H9 (cell line): ENCODE measurements at regions not wholly inside any gene's neighbourhood (a gene's known extent, or its start where the extent isn't known, plus 50 kb on each side); places are given as distances from the start of the nearest gene placed in this dataset.

Experiments used
- DNase-seq: peaks from one replicate; pipeline ENCODE4 v3.0.0-alpha.2; 2017
- H2AFZ ChIP-seq: one replicate; pipeline ENCODE4 v1.6.1; 2013; ENCODE audit warnings: mild to moderate bottlenecking, low read length, control low read depth, moderate library complexity
- H2AK5ac ChIP-seq: 2 replicates; pipeline ENCODE4 v1.6.1; 2013; ENCODE audit warnings: low read length, control low read depth, mixed read lengths; ENCODE audit not compliant: insufficient read length
- H2BK120ac ChIP-seq: one replicate; pipeline ENCODE4 v1.6.1; 2013; ENCODE audit warnings: low read depth, mild to moderate bottlenecking, low read length, control low read depth, inconsistent platforms; ENCODE audit not compliant: poor library complexity, severe bottlenecking
- H2BK12ac ChIP-seq: 2 replicates; pipeline ENCODE4 v1.6.1; 2013; ENCODE audit warnings: low read length, control low read depth, mixed read lengths, low read depth; ENCODE audit not compliant: insufficient read length
- H2BK15ac ChIP-seq: 2 replicates; pipeline ENCODE4 v1.6.1; 2013; ENCODE audit warnings: low read depth, low read length, control low read depth
- H2BK20ac ChIP-seq: one replicate; pipeline ENCODE4 v1.6.1; 2013; ENCODE audit warnings: low read depth, mild to moderate bottlenecking, low read length, control low read depth, inconsistent platforms; ENCODE audit not compliant: poor library complexity, severe bottlenecking
- H2BK5ac ChIP-seq: 2 replicates; pipeline ENCODE4 v1.6.1; 2013; ENCODE audit warnings: low read length, control low read depth, mixed read lengths; ENCODE audit not compliant: insufficient read length
- H3K14ac ChIP-seq: 2 replicates; pipeline ENCODE4 v1.6.1; 2013; ENCODE audit warnings: low read length, control low read depth; ENCODE audit not compliant: insufficient read depth
- H3K18ac ChIP-seq: 2 replicates; pipeline ENCODE4 v1.6.1; 2013; ENCODE audit warnings: low read depth, mild to moderate bottlenecking, mixed read lengths, low read length, control low read depth; ENCODE audit not compliant: insufficient read length
- H3K23ac ChIP-seq: 2 replicates; pipeline ENCODE4 v1.6.1; 2013; ENCODE audit warnings: low read length, control low read depth, mixed read lengths, low read depth; ENCODE audit not compliant: insufficient read length
- H3K23me2 ChIP-seq: 2 replicates; pipeline ENCODE4 v1.6.1; 2013; ENCODE audit warnings: low read depth, mild to moderate bottlenecking, mixed read lengths, low read length, control low read depth; ENCODE audit not compliant: insufficient read length, poor library complexity, severe bottlenecking
- H3K27ac ChIP-seq: 2 replicates; pipeline ENCODE4 v1.5.1; 2013; ENCODE audit warnings: low read length, control low read depth, mixed read lengths, low read depth; ENCODE audit not compliant: insufficient read length
- H3K27me3 ChIP-seq: 2 replicates; pipeline ENCODE4 v1.6.1; 2013; ENCODE audit warnings: low read length, control low read depth, inconsistent platforms; ENCODE audit not compliant: insufficient read depth
- H3K4ac ChIP-seq: 2 replicates; pipeline ENCODE4 v1.6.1; 2013; ENCODE audit warnings: low read depth, mild to moderate bottlenecking, control low read depth, inconsistent platforms, low read length, moderate library complexity
- H3K4me1 ChIP-seq: 2 replicates; pipeline ENCODE4 v1.6.1; 2013; ENCODE audit warnings: low read length, control low read depth, inconsistent platforms; ENCODE audit not compliant: insufficient read depth
- H3K4me2 ChIP-seq: 2 replicates; pipeline ENCODE4 v1.6.1; 2013; ENCODE audit warnings: low read length, control low read depth, mixed read lengths; ENCODE audit not compliant: insufficient read length, insufficient read depth
- H3K56ac ChIP-seq: 2 replicates; pipeline ENCODE4 v1.6.1; 2013; ENCODE audit warnings: low read depth, mild to moderate bottlenecking, mixed read lengths, low read length, control low read depth; ENCODE audit not compliant: insufficient read length
- H3K79me1 ChIP-seq: 2 replicates; pipeline ENCODE4 v1.6.1; 2013; ENCODE audit warnings: low read depth, mild to moderate bottlenecking, moderate library complexity, low read length, control low read depth, inconsistent platforms; ENCODE audit not compliant: insufficient read depth, poor library complexity, severe bottlenecking
- H3K79me2 ChIP-seq: 2 replicates; pipeline ENCODE4 v1.6.1; 2013; ENCODE audit warnings: low read length, control low read depth, inconsistent platforms; ENCODE audit not compliant: insufficient read depth
- H3K9ac ChIP-seq: 2 replicates; pipeline ENCODE4 v1.6.1; 2013; ENCODE audit warnings: low read length, control low read depth, mixed read lengths; ENCODE audit not compliant: insufficient read length; ENCODE audit errors: extremely low read depth
- H3K9me3 ChIP-seq: one replicate; pipeline ENCODE4 v1.6.1; 2013; ENCODE audit warnings: low read depth, low read length, inconsistent platforms; ENCODE audit not compliant: control insufficient read depth
- H3T11ph ChIP-seq: one replicate; pipeline ENCODE4 v1.6.1; 2013; ENCODE audit warnings: mild to moderate bottlenecking, low read length, control low read depth, inconsistent platforms
- H4K20me1 ChIP-seq: one replicate; pipeline ENCODE4 v1.6.1; 2013; ENCODE audit not compliant: control insufficient read depth, insufficient read length, insufficient read depth
- H4K5ac ChIP-seq: 2 replicates; pipeline ENCODE4 v1.6.1; 2013; ENCODE audit warnings: low read depth, mild to moderate bottlenecking, mixed read lengths, low read length, control low read depth; ENCODE audit not compliant: insufficient read length
- H4K8ac ChIP-seq: replicated peaks from 2 replicates; pipeline ENCODE4 v1.6.1; 2013; ENCODE audit warnings: low read length, control low read depth, mixed read lengths, low read depth; ENCODE audit not compliant: insufficient read length
- H4K91ac ChIP-seq: 2 replicates; pipeline ENCODE4 v1.6.1; 2013; ENCODE audit warnings: low read depth, mild to moderate bottlenecking, moderate library complexity, mixed read lengths, low read length, control low read depth; ENCODE audit not compliant: insufficient read length
- H3K27ac Mint-ChIP-seq, 3 experiments: 2 replicates in 2 of 3; 3 replicates in 1 of 3; pipeline ENCODE4 v1.8.0; 2020 to 2021; ENCODE audit warnings: mixed read lengths in 3 of 3, mild to moderate bottlenecking in 1 of 3, moderate library complexity in 1 of 3
- H3K27me3 Mint-ChIP-seq: 2 replicates; pipeline ENCODE4 v1.8.0; 2021; ENCODE audit warnings: low read depth, mild to moderate bottlenecking, moderate library complexity, mixed read lengths
- H3K36me3 Mint-ChIP-seq, 3 experiments: 2 replicates in 2 of 3; 3 replicates in 1 of 3; pipeline ENCODE4 v1.8.0; 2020 to 2021; ENCODE audit warnings: low read depth in 3 of 3, mixed read lengths in 3 of 3; ENCODE audit not compliant: insufficient read depth in 1 of 3
- H3K4me1 Mint-ChIP-seq, 2 experiments: 2 replicates each; pipeline ENCODE4 v1.8.0; 2020; ENCODE audit warnings: mixed read lengths in 2 of 2
- H3K4me3 Mint-ChIP-seq, 2 experiments: 2 replicates in 1 of 2; 3 replicates in 1 of 2; pipeline ENCODE4 v1.8.0; 2020 to 2021; ENCODE audit warnings: mild to moderate bottlenecking in 2 of 2, mixed read lengths in 2 of 2, moderate library complexity in 1 of 2
- H3K9me3 Mint-ChIP-seq, 2 experiments: 2 replicates in 1 of 2; 3 replicates in 1 of 2; pipeline ENCODE4 v1.8.0; 2020; ENCODE audit warnings: mild to moderate bottlenecking in 2 of 2, mixed read lengths in 2 of 2, moderate library complexity in 1 of 2
- WGBS: extraction: QIAGEN DNeasy Blood & Tissue Kit; methylation state at CpG from one replicate; pipeline ENCODE4 v1.1.7; 2013; ENCODE audit warnings: missing lambda C conversion rate, low lambda C conversion rate, mixed read lengths; ENCODE audit not compliant: insufficient read length; ENCODE audit errors: extremely low coverage; 5-methylcytosine and 5-hydroxymethylcytosine counted together
- TF ChIP-seq, protein P1 (sequence below): fragments of 200-600 bp; sonication (generic); conservative IDR thresholded peaks from 3 replicates; pipeline ENCODE4 v1.8.0; 2021; ENCODE audit warnings: antibody characterized with exemption, mild to moderate bottlenecking

DNA sequence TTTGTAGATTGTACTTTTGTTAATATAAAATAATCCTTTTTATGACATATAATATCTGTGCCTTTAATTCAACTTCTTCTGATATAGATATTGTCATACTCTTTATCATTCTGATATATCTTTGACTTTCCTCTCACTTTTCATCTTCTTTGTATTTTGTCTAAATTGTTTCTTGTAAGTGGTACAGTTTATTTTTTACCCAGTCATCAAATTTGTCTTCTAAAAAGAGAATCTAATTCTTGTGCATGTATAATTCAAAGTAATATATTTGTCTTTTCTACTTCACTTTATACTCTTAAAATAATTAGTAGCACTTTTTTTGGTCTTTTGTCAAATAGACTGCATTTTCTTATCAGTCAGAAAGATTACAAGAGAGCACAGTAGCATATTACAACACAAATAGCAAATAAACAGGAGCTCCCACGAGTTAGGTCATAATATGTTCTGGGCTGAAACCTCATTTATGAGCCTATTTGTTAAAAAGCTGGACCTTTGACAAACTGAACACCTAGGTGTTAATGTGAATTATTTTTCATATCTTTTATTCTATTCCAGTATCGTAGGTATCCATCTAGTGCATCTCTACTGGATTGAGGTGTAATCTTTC lies 379.7 kb upstream of the B3GALT2 start:
- DNase-seq: no peak
- Mint-ChIP-seq H3K27ac (no peak overlapping the region), H3K4me3 (no peak overlapping the region), H3K9me3 (0 out of 5 replicates have a peak, but pooled peaks cover 0 to 3% of the 10 kb centered on the region in 2 experiments), H3K27me3 (no peaks in the 10 kb centered on the region), H3K4me1 (peaks cover 5 to 6% of the 10 kb centered on the region in 2 experiments), H3K36me3 (no peaks in the 10 kb centered on the region)
- H2BK120ac ChIP-seq: no peak overlapping the region
- H3K79me2 ChIP-seq: no peaks in the 10 kb centered on the region
- no peak overlapping the region for H3K14ac ChIP-seq
- H4K8ac ChIP-seq: no peak overlapping the region
- no CpG with 5 or more reads among the region's 2 CpGs for WGBS
- H4K91ac ChIP-seq: no peak overlapping the region
- no peak overlapping the region for H3K27ac ChIP-seq
- H3K23me2 ChIP-seq: no peaks in the 10 kb centered on the region
- no peaks in the 10 kb centered on the region for H3K27me3 ChIP-seq
- no peak overlapping the region for H2AK5ac ChIP-seq
- H3K9me3 ChIP-seq: no peaks in the 10 kb centered on the region
- no peak overlapping the region for H3K4me2 ChIP-seq
- H3T11ph ChIP-seq: no peak overlapping the region
- H2BK15ac ChIP-seq: no peak overlapping the region
- H4K5ac ChIP-seq: no peak overlapping the region
- no peak overlapping the region for H2BK20ac ChIP-seq
- no peak overlapping the region for H2AFZ ChIP-seq
- no peak overlapping the region for H3K4ac ChIP-seq
- H2BK12ac ChIP-seq: no peak overlapping the region
- no peaks in the 10 kb centered on the region for H4K20me1 ChIP-seq
- no peak overlapping the region for H3K23ac ChIP-seq
- no peak overlapping the region for H3K9ac ChIP-seq
- H3K79me1 ChIP-seq: no peaks in the 10 kb centered on the region
- H3K18ac ChIP-seq: no peak overlapping the region
- no peak overlapping the region for H3K56ac ChIP-seq
- peaks cover 2% of the 10 kb centered on the region; the same call in 1 of the 2 replicates for H3K4me1 ChIP-seq
- H2BK5ac ChIP-seq: no peak overlapping the region
- TF ChIP-seq, protein P1, sequence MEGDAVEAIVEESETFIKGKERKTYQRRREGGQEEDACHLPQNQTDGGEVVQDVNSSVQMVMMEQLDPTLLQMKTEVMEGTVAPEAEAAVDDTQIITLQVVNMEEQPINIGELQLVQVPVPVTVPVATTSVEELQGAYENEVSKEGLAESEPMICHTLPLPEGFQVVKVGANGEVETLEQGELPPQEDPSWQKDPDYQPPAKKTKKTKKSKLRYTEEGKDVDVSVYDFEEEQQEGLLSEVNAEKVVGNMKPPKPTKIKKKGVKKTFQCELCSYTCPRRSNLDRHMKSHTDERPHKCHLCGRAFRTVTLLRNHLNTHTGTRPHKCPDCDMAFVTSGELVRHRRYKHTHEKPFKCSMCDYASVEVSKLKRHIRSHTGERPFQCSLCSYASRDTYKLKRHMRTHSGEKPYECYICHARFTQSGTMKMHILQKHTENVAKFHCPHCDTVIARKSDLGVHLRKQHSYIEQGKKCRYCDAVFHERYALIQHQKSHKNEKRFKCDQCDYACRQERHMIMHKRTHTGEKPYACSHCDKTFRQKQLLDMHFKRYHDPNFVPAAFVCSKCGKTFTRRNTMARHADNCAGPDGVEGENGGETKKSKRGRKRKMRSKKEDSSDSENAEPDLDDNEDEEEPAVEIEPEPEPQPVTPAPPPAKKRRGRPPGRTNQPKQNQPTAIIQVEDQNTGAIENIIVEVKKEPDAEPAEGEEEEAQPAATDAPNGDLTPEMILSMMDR: no peak
